HL-60 (cell line): ENCODE measurements at regions not wholly inside any gene's neighbourhood (a gene's known extent, or its start where the extent isn't known, plus 50 kb on each side); places are given as distances from the start of the nearest gene placed in this dataset.

Source experiments
- DNase-seq, 2 experiments: peaks; one replicate each; pipeline ENCODE4 v3.0.0-alpha.2; 2010 to 2020; ENCODE audit warnings: low read depth in 1 of 2, low spot score in 1 of 2
- H3K27ac ChIP-seq: fragments of 250-450 bp; sonication (Bioruptor Pico); replicated peaks from 2 replicates; pipeline ENCODE4 v1.5.1; 2020; ENCODE audit warnings: mild to moderate bottlenecking, moderate library complexity
- H3K27me3 ChIP-seq: fragments of 250-450 bp; sonication (Bioruptor Pico); 2 replicates; pipeline ENCODE4 v1.5.1; 2021; ENCODE audit warnings: mild to moderate bottlenecking, moderate library complexity; ENCODE audit not compliant: insufficient read depth, poor library complexity, severe bottlenecking
- H3K4me3 ChIP-seq: replicated peaks from 2 replicates; pipeline ENCODE4 v1.5.1; 2011; ENCODE audit warnings: mild to moderate bottlenecking, control low read depth, low read length; ENCODE audit not compliant: insufficient read depth
- CTCF ChIP-seq: IDR thresholded peaks from one replicate; pipeline ENCODE4 v1.5.1; 2011; ENCODE audit warnings: low read length, control low read depth, inconsistent platforms; ENCODE audit not compliant: insufficient read depth
- GABPA ChIP-seq: IDR thresholded peaks from 2 replicates; pipeline ENCODE4 v1.6.1; 2012; ENCODE audit warnings: low read depth
- POLR2AphosphoS5 ChIP-seq: IDR thresholded peaks from 2 replicates; pipeline ENCODE4 v1.6.1; 2012; ENCODE audit warnings: low read depth
- SPI1 ChIP-seq: IDR thresholded peaks from 2 replicates; pipeline ENCODE4 v1.6.1; 2012; ENCODE audit warnings: low read depth, mild to moderate bottlenecking, borderline replicate concordance
- TF ChIP-seq, protein P1 (sequence below): IDR thresholded peaks from 2 replicates; pipeline ENCODE4 v1.6.1; 2012; ENCODE audit warnings: low read depth; ENCODE audit not compliant: insufficient replicate concordance

DNA sequence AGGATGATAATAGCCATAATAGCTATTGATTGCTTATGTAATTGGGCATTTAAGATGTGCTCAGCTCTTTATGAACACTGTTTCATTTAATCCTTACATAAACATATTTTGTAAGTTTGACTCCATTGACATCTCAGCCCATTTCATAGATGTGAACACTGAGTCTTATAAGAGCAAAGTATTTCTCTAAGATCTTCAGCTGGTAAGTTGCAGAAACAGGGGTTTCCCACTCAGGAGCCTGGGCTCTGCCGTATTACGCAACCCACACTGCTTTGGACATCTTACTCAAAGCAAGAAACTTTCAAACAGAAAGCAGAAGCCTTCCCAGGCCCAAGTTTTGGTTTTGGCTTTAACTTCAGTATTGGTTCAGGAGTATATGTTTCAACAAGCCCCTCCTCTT, 705.1 kb downstream of the MED13L start:
- no peak overlapping the region for H3K27ac ChIP-seq
- DNase-seq = no peak
- H3K4me3 ChIP-seq = no peak overlapping the region
- no peaks in the 10 kb centered on the region for H3K27me3 ChIP-seq
- TF ChIP-seq CTCF (no peak), POLR2AphosphoS5 (no peak), GABPA (no peak), SPI1 (no peak)
- TF ChIP-seq, protein P1, sequence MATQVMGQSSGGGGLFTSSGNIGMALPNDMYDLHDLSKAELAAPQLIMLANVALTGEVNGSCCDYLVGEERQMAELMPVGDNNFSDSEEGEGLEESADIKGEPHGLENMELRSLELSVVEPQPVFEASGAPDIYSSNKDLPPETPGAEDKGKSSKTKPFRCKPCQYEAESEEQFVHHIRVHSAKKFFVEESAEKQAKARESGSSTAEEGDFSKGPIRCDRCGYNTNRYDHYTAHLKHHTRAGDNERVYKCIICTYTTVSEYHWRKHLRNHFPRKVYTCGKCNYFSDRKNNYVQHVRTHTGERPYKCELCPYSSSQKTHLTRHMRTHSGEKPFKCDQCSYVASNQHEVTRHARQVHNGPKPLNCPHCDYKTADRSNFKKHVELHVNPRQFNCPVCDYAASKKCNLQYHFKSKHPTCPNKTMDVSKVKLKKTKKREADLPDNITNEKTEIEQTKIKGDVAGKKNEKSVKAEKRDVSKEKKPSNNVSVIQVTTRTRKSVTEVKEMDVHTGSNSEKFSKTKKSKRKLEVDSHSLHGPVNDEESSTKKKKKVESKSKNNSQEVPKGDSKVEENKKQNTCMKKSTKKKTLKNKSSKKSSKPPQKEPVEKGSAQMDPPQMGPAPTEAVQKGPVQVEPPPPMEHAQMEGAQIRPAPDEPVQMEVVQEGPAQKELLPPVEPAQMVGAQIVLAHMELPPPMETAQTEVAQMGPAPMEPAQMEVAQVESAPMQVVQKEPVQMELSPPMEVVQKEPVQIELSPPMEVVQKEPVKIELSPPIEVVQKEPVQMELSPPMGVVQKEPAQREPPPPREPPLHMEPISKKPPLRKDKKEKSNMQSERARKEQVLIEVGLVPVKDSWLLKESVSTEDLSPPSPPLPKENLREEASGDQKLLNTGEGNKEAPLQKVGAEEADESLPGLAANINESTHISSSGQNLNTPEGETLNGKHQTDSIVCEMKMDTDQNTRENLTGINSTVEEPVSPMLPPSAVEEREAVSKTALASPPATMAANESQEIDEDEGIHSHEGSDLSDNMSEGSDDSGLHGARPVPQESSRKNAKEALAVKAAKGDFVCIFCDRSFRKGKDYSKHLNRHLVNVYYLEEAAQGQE = no peak

DNA sequence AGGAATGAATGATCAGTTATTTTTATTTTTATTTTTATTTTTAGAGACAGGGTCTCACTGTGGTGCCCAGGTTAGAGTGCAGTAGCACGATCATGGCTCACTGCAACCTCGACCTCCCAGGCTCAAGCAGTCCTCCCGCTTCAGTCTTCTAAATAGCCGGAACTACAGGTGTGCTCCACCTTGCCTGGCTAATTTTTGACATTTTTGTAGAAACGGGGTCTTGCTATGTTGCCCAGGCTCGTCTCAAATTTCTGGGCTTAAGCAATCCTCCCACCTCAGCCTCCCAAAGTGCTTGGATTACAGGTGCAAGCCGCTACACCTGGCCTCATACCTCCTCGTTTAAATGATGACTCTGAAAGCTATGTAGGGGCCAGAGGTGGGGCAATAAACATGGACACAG, 706.0 kb downstream of the MED13L start:
- no peak overlapping the region for H3K4me3 ChIP-seq
- no peak for DNase-seq
- H3K27ac ChIP-seq = no peak overlapping the region
- TF ChIP-seq GABPA (no peak), CTCF (no peak), POLR2AphosphoS5 (no peak), SPI1 (no peak)
- TF ChIP-seq, protein P1 = no peak
- no peaks in the 10 kb centered on the region for H3K27me3 ChIP-seq

GRCh38 chr12:115571027-115571426, 706.5 kb downstream of the MED13L start:
- no peak for DNase-seq
- no peak overlapping the region for H3K27ac ChIP-seq
- no peak overlapping the region for H3K4me3 ChIP-seq
- H3K27me3 ChIP-seq = no peaks in the 10 kb centered on the region
- TF ChIP-seq POLR2AphosphoS5 = no peak
- TF ChIP-seq, protein P1 = no peak
- TF ChIP-seq SPI1 = no peak
- no peak for TF ChIP-seq CTCF
- TF ChIP-seq GABPA = no peak
